ENCODE measurements at regions not wholly inside any gene's neighbourhood (a gene's known extent, or its start where the extent isn't known, plus 50 kb on each side); places are given as distances from the start of the nearest gene placed in this dataset.

DNA sequence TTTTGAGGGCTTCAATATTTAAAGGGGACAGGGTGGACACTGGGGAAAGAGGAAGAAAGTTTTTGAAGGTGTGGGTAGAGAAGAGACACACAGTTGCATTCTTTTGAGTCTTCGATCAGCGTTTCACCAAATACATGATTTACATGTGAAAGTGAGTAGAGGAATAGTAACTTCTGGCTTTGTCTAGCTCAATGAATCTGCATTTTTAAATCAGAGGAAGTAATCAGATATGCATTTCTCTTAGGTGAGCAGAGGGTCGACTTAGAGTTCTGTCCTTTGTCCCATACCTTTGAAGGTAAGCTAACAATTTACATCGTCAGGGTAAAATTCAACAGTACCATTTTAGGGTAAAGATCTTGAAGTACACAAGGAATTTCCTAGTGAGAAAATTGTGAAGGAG lies 406.4 kb upstream of the ZNF462 start:
- no peak overlapping the region for H3K4ac ChIP-seq (replicated peaks; ENCODE audit: insufficient read length, low read depth, low read length)
- DNase-seq (ENCODE audit: low read depth in 1 of 2, low spot score in 2 of 2) (no peak), FAIRE-seq (no peak)
- H3K27me3 ChIP-seq (replicated peaks in 1 of 4; ENCODE audit: control insufficient read depth in 3 of 4, extremely low read depth in 1 of 4, insufficient read depth in 3 of 4, low read length in 3 of 4) = no peaks in the 10 kb centered on the region
- ChIA-PET POLR2A (ENCODE audit: partially characterized antibody) (interaction anchor here (0.9 kb wide), 1 partner anchor 406 kb away, joined by 3 read pairs; no protein-coding TSS in a partner anchor), CTCF (ENCODE audit: partially characterized antibody) (no interaction called here)
- 18% methylated on average over 4 of the region's 4 CpGs; no CpG with 5 or more reads in 1 of the 2 experiments for WGBS, 2 experiments (ENCODE audit: extremely low coverage in 1 of 2, insufficient coverage in 1 of 2, insufficient read length in 1 of 2, insufficient replicate concordance in 2 of 2, low coverage in 1 of 2, low lambda C conversion rate in 2 of 2, missing lambda C conversion rate in 1 of 2)
- no peak overlapping the region; the same call in 1 of the 2 replicates for H2BK5ac ChIP-seq (ENCODE audit: low read depth, low read length)
- H3K14ac ChIP-seq (ENCODE audit: insufficient read length) = no peak overlapping the region
- no peak overlapping the region for H4K8ac ChIP-seq (ENCODE audit: extremely low read depth, insufficient read depth, low read length)
- peak overlapping the region; percentile 22; the same call in 1 of the 2 replicates for H3K27ac ChIP-seq (ENCODE audit: low read depth, low read length)
- H2AK5ac ChIP-seq (ENCODE audit: low read depth, low read length) = no peak overlapping the region
- no peaks in the 10 kb centered on the region; a peak in 1 of 8 replicates for H3K36me3 ChIP-seq (ENCODE audit: control insufficient read depth in 2 of 4, insufficient read depth in 4 of 4, low read length in 3 of 4)
- no peak overlapping the region for H3K23ac ChIP-seq (ENCODE audit: insufficient read length)
- no peaks in the 10 kb centered on the region for H3K79me1 ChIP-seq (ENCODE audit: low read depth, low read length)
- peak overlapping the region; percentile 38 to 51; a peak in 2 of 4 replicates for H3K4me2 ChIP-seq (ENCODE audit: insufficient read depth in 1 of 2, low read depth in 2 of 2, low read length in 2 of 2)
- no peak overlapping the region; the same call in 1 of the 2 replicates for H3K18ac ChIP-seq (ENCODE audit: extremely low read depth, low read length)
- no peaks in the 10 kb centered on the region for H3K9me3 ChIP-seq (ENCODE audit: insufficient read depth in 2 of 2, low read depth in 1 of 2, low read length in 1 of 2)
- H2BK20ac ChIP-seq (ENCODE audit: low read length) = no peak overlapping the region
- H2BK120ac ChIP-seq (replicated peaks; ENCODE audit: low read depth, low read length) = no peak overlapping the region
- no peak overlapping the region for H4K91ac ChIP-seq (replicated peaks; ENCODE audit: insufficient read length, low read length)
- H3K9ac ChIP-seq (replicated peaks in 1 of 4; ENCODE audit: extremely low read depth in 1 of 4, low read depth in 3 of 4, low read length in 3 of 4) = no peak overlapping the region
- H2BK15ac ChIP-seq (ENCODE audit: low read length) = no peak overlapping the region
- H4K5ac ChIP-seq (ENCODE audit: insufficient read length, low read depth, low read length) = no peak overlapping the region
- no peaks in the 10 kb centered on the region for H4K20me1 ChIP-seq (replicated peaks in 1 of 2; ENCODE audit: control insufficient read depth in 1 of 2, insufficient read depth in 2 of 2, low read length in 2 of 2)
- 0 out of 2 replicates have a peak overlapping the region, but pooled peaks have one; percentile 42 for H2AFZ ChIP-seq (ENCODE audit: low read length)
- no peaks in the 10 kb centered on the region for H3K4me1 ChIP-seq (replicated peaks in 1 of 4; ENCODE audit: control insufficient read depth in 3 of 4, insufficient read depth in 4 of 4, low read length in 3 of 4)
- H3K79me2 ChIP-seq (ENCODE audit: control insufficient read depth in 1 of 2, insufficient read depth in 2 of 2, low read length in 2 of 2) = no peaks in the 10 kb centered on the region
- H3K4me3 ChIP-seq (ENCODE audit: extremely low read depth in 1 of 4, insufficient read depth in 2 of 4, low read depth in 3 of 4, low read length in 4 of 4) = peak overlapping the region in 1 of 4 experiments; percentile 31; a peak in 1 of 8 replicates
- H3K56ac ChIP-seq (replicated peaks; ENCODE audit: insufficient read length, low read depth, low read length) = no peak overlapping the region
- no peak overlapping the region for H2BK12ac ChIP-seq (ENCODE audit: low read depth, low read length)
- H3K23me2 ChIP-seq (ENCODE audit: low read depth, low read length) = no peaks in the 10 kb centered on the region
- no peak for TF ChIP-seq FOSL1 (IDR thresholded peaks at IDR 0.05; ENCODE audit: insufficient read depth, low read depth, low read length)
- no peak for TF ChIP-seq TAF7 (optimal IDR thresholded peaks at IDR 0.05; ENCODE audit: borderline replicate concordance, low read depth, low read length)

Measured in H1 (cell line).